SK-N-SH (cell line): ENCODE measurements at regions not wholly inside any gene's neighbourhood (a gene's known extent, or its start where the extent isn't known, plus 50 kb on each side); places are given as distances from the start of the nearest gene placed in this dataset.

ENCODE experiments used
- CTCF ChIA-PET: fragments of 300-600, 350-600 bp; formaldehyde crosslinking; extraction: SDS; loops from one replicate; lab custom pipeline; 2021; lab: Yijun Ruan, JAX
- POLR2A ChIA-PET: fragments of 350-600 bp; sonication (Branson Sonifier 250); formaldehyde crosslinking; extraction: SDS; loops from one replicate; lab custom pipeline; 2020; ENCODE audit warnings: antibody characterized with exemption, inconsistent platforms; lab: Yijun Ruan, JAX
- DNase-seq: peaks from one replicate; pipeline ENCODE4 v3.0.0; 2012
- H2AFZ ChIP-seq: fragments of 200-600 bp; sonication (generic); 2 replicates; pipeline ENCODE4 v1.8.1; 2016; ENCODE audit warnings: antibody characterized with exemption, mild to moderate bottlenecking, low read depth
- H3F3A ChIP-seq: fragments of 200-600 bp; sonication (generic); replicated peaks from 2 replicates; pipeline ENCODE3; 2016; ENCODE audit warnings: antibody characterized with exemption, mild to moderate bottlenecking; ENCODE audit not compliant: insufficient read depth
- H3K27ac ChIP-seq, 2 experiments: fragments of 200-500 bp in 1 of 2; fragments of 200-600 bp in 1 of 2; sonication (Bioruptor generic) in 1 of 2; sonication (generic), shearing (Covaris generic) in 1 of 2; 2 replicates each; pipeline versions ENCODE4 v1.5.1 to v1.6.1; 2014 to 2016; ENCODE audit warnings: low read depth in 2 of 2, inconsistent platforms in 1 of 2, low read length in 1 of 2, mild to moderate bottlenecking in 1 of 2, mixed read lengths in 1 of 2
- H3K27me3 ChIP-seq: fragments of 200-600 bp; sonication (generic), shearing (Covaris generic); 2 replicates; pipeline ENCODE4 v1.6.1; 2016; ENCODE audit warnings: mixed run types; ENCODE audit not compliant: insufficient read depth
- H3K36me3 ChIP-seq, 2 experiments: fragments of 200-500 bp in 1 of 2; fragments of 200-600 bp in 1 of 2; sonication (Bioruptor generic) in 1 of 2; sonication (generic) in 1 of 2; replicated peaks in 1 of 2; 2 replicates each; pipeline versions ENCODE3 to v1.5.1; 2014 to 2016; ENCODE audit warnings: low read length in 1 of 2, mild to moderate bottlenecking in 1 of 2; ENCODE audit not compliant: insufficient read depth in 2 of 2, control insufficient read depth in 1 of 2
- H3K4me1 ChIP-seq, 2 experiments: fragments of 200-500 bp in 1 of 2; fragments of 200-600 bp in 1 of 2; sonication (Bioruptor generic) in 1 of 2; sonication (generic), shearing (Covaris generic) in 1 of 2; 2 replicates each; pipeline versions ENCODE4 v1.5.1 to v1.6.1; 2014 to 2016; ENCODE audit warnings: low read depth in 1 of 2, low read length in 1 of 2, mixed run types in 1 of 2; ENCODE audit not compliant: insufficient read depth in 2 of 2, control insufficient read depth in 1 of 2
- H3K4me2 ChIP-seq: fragments of 200-600 bp; sonication (generic), shearing (Covaris generic); 2 replicates; pipeline ENCODE4 v1.6.1; 2017; ENCODE audit warnings: mixed run types
- H3K4me3 ChIP-seq, 2 experiments: fragments of 200-500 bp in 1 of 2; fragments of 200-600 bp in 1 of 2; sonication (Bioruptor generic) in 1 of 2; sonication (generic), shearing (Covaris generic) in 1 of 2; 2 replicates each; pipeline versions ENCODE4 v1.5.1 to v1.8.1; 2014 to 2016; ENCODE audit warnings: low read depth in 2 of 2, inconsistent platforms in 1 of 2, low read length in 1 of 2, mild to moderate bottlenecking in 1 of 2, mixed read lengths in 1 of 2, moderate library complexity in 1 of 2
- H3K79me2 ChIP-seq: fragments of 200-600 bp; sonication (generic); 2 replicates; pipeline ENCODE4 v1.8.1; 2017; ENCODE audit warnings: mild to moderate bottlenecking; ENCODE audit not compliant: insufficient read depth
- H3K9ac ChIP-seq: fragments of 200-600 bp; sonication (generic); 2 replicates; pipeline ENCODE4 v1.6.1; 2017; ENCODE audit warnings: mixed run types
- H3K9me2 ChIP-seq: fragments of 200-600 bp; sonication (generic); 2 replicates; pipeline ENCODE4 v1.6.1; 2017; ENCODE audit warnings: mixed run types
- H3K9me3 ChIP-seq: fragments of 200-600 bp; sonication (generic); 2 replicates; pipeline ENCODE4 v1.6.1; 2017; ENCODE audit warnings: mixed run types, mild to moderate bottlenecking, moderate library complexity
- H4K20me1 ChIP-seq: fragments of 200-600 bp; sonication (generic); 2 replicates; pipeline ENCODE4 v1.6.1; 2017; ENCODE audit warnings: mild to moderate bottlenecking, mixed run types; ENCODE audit not compliant: insufficient read depth
- CHD2 ChIP-seq: fragments of 150-350 bp; IDR thresholded peaks from 2 replicates; pipeline ENCODE4 v1.6.1; 2018; ENCODE audit warnings: low read length; ENCODE audit not compliant: partially characterized antibody
- CTCF ChIP-seq: fragments of 200-600 bp; sonication (generic); IDR thresholded peaks from 2 replicates; pipeline ENCODE4 v1.6.1; 2017; ENCODE audit warnings: antibody characterized with exemption, mild to moderate bottlenecking, moderate library complexity
- EP300 ChIP-seq, 2 experiments: IDR thresholded peaks; 2 replicates each; pipeline versions ENCODE4 v1.4.0 to v1.6.1; 2012; ENCODE audit warnings: borderline replicate concordance in 1 of 2, low read depth in 1 of 2, low read length in 1 of 2
- EZH2phosphoT487 ChIP-seq: fragments of 200-600 bp; sonication (generic); IDR thresholded peaks from 2 replicates; pipeline ENCODE4 v1.6.1; 2017; ENCODE audit warnings: low read depth, mixed run types, mild to moderate bottlenecking, antibody characterized with exemption, moderate library complexity, borderline replicate concordance
- GABPA ChIP-seq: IDR thresholded peaks from 2 replicates; pipeline ENCODE4 v1.4.0; 2012; ENCODE audit warnings: low read depth, mild to moderate bottlenecking
- JUND ChIP-seq: IDR thresholded peaks from 2 replicates; pipeline ENCODE4 v1.4.0; 2012
- MAX ChIP-seq: IDR thresholded peaks from 2 replicates; pipeline ENCODE4 v1.4.0; 2012; ENCODE audit warnings: low read depth
- MEF2A ChIP-seq: IDR thresholded peaks from 2 replicates; pipeline ENCODE4 v1.4.0; 2012; ENCODE audit warnings: low read depth, borderline replicate concordance
- NFIC ChIP-seq: IDR thresholded peaks from 2 replicates; pipeline ENCODE4 v1.4.0; 2012; ENCODE audit warnings: borderline replicate concordance
- POLR2AphosphoS5 ChIP-seq: IDR thresholded peaks from 2 replicates; pipeline ENCODE4 v1.6.1; 2012; ENCODE audit warnings: low read depth, low read length
- RAD21 ChIP-seq: IDR thresholded peaks from 2 replicates; pipeline ENCODE4 v1.6.1; 2012; ENCODE audit warnings: mild to moderate bottlenecking, low read length
- RCOR1 ChIP-seq: fragments of 150-350 bp; IDR thresholded peaks from 2 replicates; pipeline ENCODE4 v1.6.1; 2017; ENCODE audit warnings: antibody characterized with exemption, low read length
- REST ChIP-seq: IDR thresholded peaks from 2 replicates; pipeline ENCODE4 v1.6.1; 2012; ENCODE audit warnings: mild to moderate bottlenecking, low read depth, low read length, moderate library complexity
- RFX5 ChIP-seq: IDR thresholded peaks from 2 replicates; pipeline ENCODE4 v1.6.1; 2012; ENCODE audit warnings: mild to moderate bottlenecking, improper control_type of control experiment, low read length
- RXRA ChIP-seq: IDR thresholded peaks from 2 replicates; pipeline ENCODE4 v1.4.0; 2012; ENCODE audit warnings: low read depth, mild to moderate bottlenecking, borderline replicate concordance
- TCF12 ChIP-seq: IDR thresholded peaks from 2 replicates; pipeline ENCODE4 v1.4.0; 2012
- TEAD4 ChIP-seq: IDR thresholded peaks from 2 replicates; pipeline ENCODE4 v1.4.0; 2012; ENCODE audit warnings: mild to moderate bottlenecking, borderline replicate concordance; ENCODE audit not compliant: insufficient read depth
- USF2 ChIP-seq: fragments of 150-350 bp; IDR thresholded peaks from 2 replicates; pipeline ENCODE4 v1.6.1; 2017; ENCODE audit warnings: antibody characterized with exemption, low read length, low read depth, borderline replicate concordance
- WGBS: methylation state at CpG from one replicate; pipeline ENCODE4 v1.1.6; 2017; ENCODE audit warnings: low lambda C conversion rate; 5-methylcytosine and 5-hydroxymethylcytosine counted together

- Histone ChIP-seq H3K36me3 (no peaks in the 10 kb centered on the region), H3K27me3 (no peaks in the 10 kb centered on the region), H3K27ac (no peak overlapping the region), H3K4me2 (no peak overlapping the region), H3K9me2 (no peaks in the 10 kb centered on the region), H3K4me3 (no peak overlapping the region), H4K20me1 (no peaks in the 10 kb centered on the region), H3K9me3 (no peaks in the 10 kb centered on the region), H3K79me2 (no peaks in the 10 kb centered on the region), H2AFZ (no peak overlapping the region), H3F3A (no peaks in the 10 kb centered on the region), H3K9ac (no peak overlapping the region), H3K4me1 (no peaks in the 10 kb centered on the region; a peak in 1 of 4 replicates)
- TF ChIP-seq NFIC (no peak), RXRA (no peak), RCOR1 (no peak), TEAD4 (no peak), REST (no peak), POLR2AphosphoS5 (no peak), JUND (no peak), CHD2 (no peak), MEF2A (no peak), RFX5 (no peak), GABPA (no peak), EP300 (IDR thresholded peaks at IDR 0.05; ENCODE audit: borderline replicate concordance in 1 of 2, low read depth in 1 of 2, low read length in 1 of 2) (no peak), TCF12 (no peak), CTCF (no peak), RAD21 (no peak), USF2 (no peak), MAX (no peak), EZH2phosphoT487 (no peak)
- CTCF ChIA-PET = interaction anchor here (1.1 to 2.2 kb wide), 3 partner anchors 11 to 221 kb away, joined by 3 to 11 read pairs (median 8); no protein-coding TSS in a partner anchor
- POLR2A ChIA-PET = no interaction called here
- no peak for DNase-seq
- 89% methylated on average over 1 of the region's 1 CpG for WGBS
Measured at GRCh38 chr4:150021483-150021882, 56.8 kb upstream of the DCLK2 start.
